ENCODE measurements at regions not wholly inside any gene's neighbourhood (a gene's known extent, or its start where the extent isn't known, plus 50 kb on each side); places are given as distances from the start of the nearest gene placed in this dataset.
"Not testable (repeated sequence)": the region's sequence is repeated elsewhere in the genome, so short reads cannot be mapped to it uniquely, and the experiment has no call there.

DNA sequence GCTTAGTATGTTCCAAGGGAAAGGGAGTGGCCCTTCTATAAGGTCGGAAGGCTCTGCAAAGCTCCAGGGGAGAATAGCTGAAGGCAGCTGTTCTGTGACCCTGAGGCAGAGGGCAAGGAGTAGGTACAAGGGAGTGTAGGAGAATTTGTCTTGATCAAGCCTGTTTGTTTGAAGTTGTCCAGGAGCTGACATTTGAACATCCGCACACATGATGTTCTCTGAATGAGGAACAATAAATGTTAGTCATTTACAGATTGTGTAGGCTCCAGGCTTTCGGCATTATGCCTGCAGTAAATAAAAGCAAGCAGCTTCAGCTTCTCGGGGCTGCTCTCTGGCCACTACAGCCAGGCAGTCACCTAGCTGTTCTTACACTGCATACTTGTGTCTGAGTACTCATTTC is 52.7 kb downstream of the CTAGE6 start:
- H3K4me3 Mint-ChIP-seq; H3K27ac Mint-ChIP-seq; H3K4me1 Mint-ChIP-seq (ENCODE audit: low read depth in 2 of 2); H3K36me3 Mint-ChIP-seq; H3K9me3 Mint-ChIP-seq; ATAC-seq; DNase-seq (ENCODE audit: low spot score); H3K27me3 Mint-ChIP-seq: not testable (repeated sequence)

DNA sequence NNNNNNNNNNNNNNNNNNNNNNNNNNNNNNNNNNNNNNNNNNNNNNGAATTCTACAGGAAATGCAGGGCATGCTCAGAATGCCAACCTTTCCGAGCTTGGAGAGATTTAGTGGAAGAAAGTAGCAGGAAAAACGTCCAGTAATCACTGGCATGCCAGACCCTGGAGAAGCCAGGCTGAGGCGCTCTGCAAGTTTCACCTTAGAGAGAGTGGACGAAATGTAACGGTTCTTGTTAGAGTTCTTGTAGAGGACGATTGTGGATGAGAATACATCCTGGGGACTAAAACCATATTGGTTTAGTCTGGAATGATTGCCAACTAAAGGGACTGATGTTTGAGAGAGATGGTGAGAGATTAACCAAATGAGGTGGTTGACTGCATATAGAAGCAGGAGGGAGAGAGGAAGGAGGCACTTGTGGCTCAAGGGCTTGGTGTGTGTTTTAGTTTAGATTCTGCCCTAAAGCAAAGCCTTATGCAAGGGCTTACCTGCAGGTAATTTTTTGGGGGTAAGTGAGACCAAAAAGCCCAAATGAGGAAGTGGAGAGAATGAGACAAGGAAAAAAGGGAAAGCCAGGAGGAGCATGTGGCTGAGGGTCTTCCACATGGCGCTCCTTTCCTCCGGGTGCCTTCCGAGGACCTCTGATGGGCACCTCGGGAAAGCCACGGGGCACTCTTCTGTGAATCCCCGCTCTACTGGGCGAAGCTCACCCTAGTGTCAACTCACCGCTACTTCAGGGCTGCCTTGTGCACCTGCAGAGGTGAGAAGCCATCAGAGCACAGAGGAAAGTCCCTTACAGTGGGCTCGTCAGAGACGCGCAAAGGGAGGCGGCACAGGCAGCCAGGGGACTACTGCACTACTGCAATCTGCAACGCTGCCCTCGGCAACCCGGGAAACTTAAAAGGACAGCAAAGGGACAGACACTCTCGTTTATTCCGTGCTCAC is 56.5 kb downstream of the CTAGE6 start:
- ATAC-seq: peak; percentile 96 to 97
- H3K27ac Mint-ChIP-seq; H3K27me3 Mint-ChIP-seq; H3K9me3 Mint-ChIP-seq; DNase-seq (ENCODE audit: low spot score); H3K4me3 Mint-ChIP-seq; H3K4me1 Mint-ChIP-seq (ENCODE audit: low read depth in 2 of 2); H3K36me3 Mint-ChIP-seq: not testable (repeated sequence)

All from natural killer cell treated with Interleukin-12 subunit alpha and Interleukin-12 subunit beta and Interleukin-15 and Interleukin-18, amount 100 ng/mL, for 72 hours (primary cell).